HL-60 (cell line): ENCODE measurements at regions not wholly inside any gene's neighbourhood (a gene's known extent, or its start where the extent isn't known, plus 50 kb on each side); places are given as distances from the start of the nearest gene placed in this dataset.

Experiments used
- GABPA ChIP-seq: IDR thresholded peaks from 2 replicates; pipeline ENCODE4 v1.6.1; 2012; ENCODE audit warnings: low read depth
- POLR2AphosphoS5 ChIP-seq: IDR thresholded peaks from 2 replicates; pipeline ENCODE4 v1.6.1; 2012; ENCODE audit warnings: low read depth
- TF ChIP-seq, protein P1 (sequence below): IDR thresholded peaks from one replicate; pipeline ENCODE4 v1.5.1; 2011; ENCODE audit warnings: low read length, control low read depth, inconsistent platforms; ENCODE audit not compliant: insufficient read depth
- TF ChIP-seq, protein P2 (sequence below): IDR thresholded peaks from 2 replicates; pipeline ENCODE4 v1.6.1; 2012; ENCODE audit warnings: low read depth; ENCODE audit not compliant: insufficient replicate concordance

GRCh38 chr7:46604241-46604661 lies 683.2 kb upstream of the IGFBP3 start:
- TF ChIP-seq, protein P1, sequence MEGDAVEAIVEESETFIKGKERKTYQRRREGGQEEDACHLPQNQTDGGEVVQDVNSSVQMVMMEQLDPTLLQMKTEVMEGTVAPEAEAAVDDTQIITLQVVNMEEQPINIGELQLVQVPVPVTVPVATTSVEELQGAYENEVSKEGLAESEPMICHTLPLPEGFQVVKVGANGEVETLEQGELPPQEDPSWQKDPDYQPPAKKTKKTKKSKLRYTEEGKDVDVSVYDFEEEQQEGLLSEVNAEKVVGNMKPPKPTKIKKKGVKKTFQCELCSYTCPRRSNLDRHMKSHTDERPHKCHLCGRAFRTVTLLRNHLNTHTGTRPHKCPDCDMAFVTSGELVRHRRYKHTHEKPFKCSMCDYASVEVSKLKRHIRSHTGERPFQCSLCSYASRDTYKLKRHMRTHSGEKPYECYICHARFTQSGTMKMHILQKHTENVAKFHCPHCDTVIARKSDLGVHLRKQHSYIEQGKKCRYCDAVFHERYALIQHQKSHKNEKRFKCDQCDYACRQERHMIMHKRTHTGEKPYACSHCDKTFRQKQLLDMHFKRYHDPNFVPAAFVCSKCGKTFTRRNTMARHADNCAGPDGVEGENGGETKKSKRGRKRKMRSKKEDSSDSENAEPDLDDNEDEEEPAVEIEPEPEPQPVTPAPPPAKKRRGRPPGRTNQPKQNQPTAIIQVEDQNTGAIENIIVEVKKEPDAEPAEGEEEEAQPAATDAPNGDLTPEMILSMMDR = no peak
- no peak for TF ChIP-seq POLR2AphosphoS5
- TF ChIP-seq, protein P2, sequence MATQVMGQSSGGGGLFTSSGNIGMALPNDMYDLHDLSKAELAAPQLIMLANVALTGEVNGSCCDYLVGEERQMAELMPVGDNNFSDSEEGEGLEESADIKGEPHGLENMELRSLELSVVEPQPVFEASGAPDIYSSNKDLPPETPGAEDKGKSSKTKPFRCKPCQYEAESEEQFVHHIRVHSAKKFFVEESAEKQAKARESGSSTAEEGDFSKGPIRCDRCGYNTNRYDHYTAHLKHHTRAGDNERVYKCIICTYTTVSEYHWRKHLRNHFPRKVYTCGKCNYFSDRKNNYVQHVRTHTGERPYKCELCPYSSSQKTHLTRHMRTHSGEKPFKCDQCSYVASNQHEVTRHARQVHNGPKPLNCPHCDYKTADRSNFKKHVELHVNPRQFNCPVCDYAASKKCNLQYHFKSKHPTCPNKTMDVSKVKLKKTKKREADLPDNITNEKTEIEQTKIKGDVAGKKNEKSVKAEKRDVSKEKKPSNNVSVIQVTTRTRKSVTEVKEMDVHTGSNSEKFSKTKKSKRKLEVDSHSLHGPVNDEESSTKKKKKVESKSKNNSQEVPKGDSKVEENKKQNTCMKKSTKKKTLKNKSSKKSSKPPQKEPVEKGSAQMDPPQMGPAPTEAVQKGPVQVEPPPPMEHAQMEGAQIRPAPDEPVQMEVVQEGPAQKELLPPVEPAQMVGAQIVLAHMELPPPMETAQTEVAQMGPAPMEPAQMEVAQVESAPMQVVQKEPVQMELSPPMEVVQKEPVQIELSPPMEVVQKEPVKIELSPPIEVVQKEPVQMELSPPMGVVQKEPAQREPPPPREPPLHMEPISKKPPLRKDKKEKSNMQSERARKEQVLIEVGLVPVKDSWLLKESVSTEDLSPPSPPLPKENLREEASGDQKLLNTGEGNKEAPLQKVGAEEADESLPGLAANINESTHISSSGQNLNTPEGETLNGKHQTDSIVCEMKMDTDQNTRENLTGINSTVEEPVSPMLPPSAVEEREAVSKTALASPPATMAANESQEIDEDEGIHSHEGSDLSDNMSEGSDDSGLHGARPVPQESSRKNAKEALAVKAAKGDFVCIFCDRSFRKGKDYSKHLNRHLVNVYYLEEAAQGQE = no peak
- TF ChIP-seq GABPA = no peak
